ENCODE measurements at regions not wholly inside any gene's neighbourhood (a gene's known extent, or its start where the extent isn't known, plus 50 kb on each side); places are given as distances from the start of the nearest gene placed in this dataset.

- Histone ChIP-seq H3K4me1 (replicated peaks in 1 of 4; ENCODE audit: control insufficient read depth in 3 of 4, insufficient read depth in 4 of 4, low read length in 3 of 4) (peaks cover 0 to 2% (median 0%) of the 10 kb centered on the region in 4 experiments; a peak in 2 of 7 replicates), H3K27me3 (replicated peaks in 1 of 4; ENCODE audit: control insufficient read depth in 3 of 4, extremely low read depth in 1 of 4, insufficient read depth in 3 of 4, low read length in 3 of 4) (no peaks in the 10 kb centered on the region), H3K56ac (replicated peaks; ENCODE audit: insufficient read length, low read depth, low read length) (no peak overlapping the region), H4K91ac (replicated peaks; ENCODE audit: insufficient read length, low read length) (no peak overlapping the region), H4K5ac (ENCODE audit: insufficient read length, low read depth, low read length) (no peak overlapping the region), H3K14ac (ENCODE audit: insufficient read length) (no peak overlapping the region), H2AK5ac (ENCODE audit: low read depth, low read length) (no peak overlapping the region), H2AFZ (ENCODE audit: low read length) (0 out of 2 replicates have a peak overlapping the region, but pooled peaks have one; percentile 6), H3K4me3 (ENCODE audit: extremely low read depth in 1 of 4, insufficient read depth in 2 of 4, low read depth in 3 of 4, low read length in 4 of 4) (no peak overlapping the region), H4K20me1 (replicated peaks in 1 of 2; ENCODE audit: control insufficient read depth in 1 of 2, insufficient read depth in 2 of 2, low read length in 2 of 2) (no peaks in the 10 kb centered on the region), H3K23me2 (ENCODE audit: low read depth, low read length) (no peaks in the 10 kb centered on the region), H2BK5ac (ENCODE audit: low read depth, low read length) (no peak overlapping the region), H3K4ac (replicated peaks; ENCODE audit: insufficient read length, low read depth, low read length) (no peak overlapping the region), H4K8ac (ENCODE audit: extremely low read depth, insufficient read depth, low read length) (no peak overlapping the region), H2BK20ac (ENCODE audit: low read length) (no peak overlapping the region), H2BK120ac (replicated peaks; ENCODE audit: low read depth, low read length) (no peak overlapping the region), H3K9me3 (ENCODE audit: insufficient read depth in 2 of 2, low read depth in 1 of 2, low read length in 1 of 2) (peaks cover 0 to 2% of the 10 kb centered on the region in 2 experiments; a peak in 1 of 4 replicates), H2BK15ac (ENCODE audit: low read length) (no peak overlapping the region), H3K4me2 (ENCODE audit: insufficient read depth in 1 of 2, low read depth in 2 of 2, low read length in 2 of 2) (peak overlapping the region in 1 of 2 experiments; percentile 10; a peak in 1 of 4 replicates), H3K18ac (ENCODE audit: extremely low read depth, low read length) (no peak overlapping the region), H3K23ac (ENCODE audit: insufficient read length) (no peak overlapping the region), H2BK12ac (ENCODE audit: low read depth, low read length) (no peak overlapping the region), H3K36me3 (ENCODE audit: control insufficient read depth in 2 of 4, insufficient read depth in 4 of 4, low read length in 3 of 4) (no peaks in the 10 kb centered on the region), H3K9ac (replicated peaks in 1 of 4; ENCODE audit: extremely low read depth in 1 of 4, low read depth in 3 of 4, low read length in 3 of 4) (no peak overlapping the region), H3K79me2 (ENCODE audit: control insufficient read depth in 1 of 2, insufficient read depth in 2 of 2, low read length in 2 of 2) (no peaks in the 10 kb centered on the region), H3K27ac (ENCODE audit: low read depth, low read length) (no peak overlapping the region), H3K79me1 (ENCODE audit: low read depth, low read length) (no peaks in the 10 kb centered on the region)
- FAIRE-seq (peak; percentile 70), DNase-seq (ENCODE audit: low read depth in 1 of 2, low spot score in 2 of 2) (no peak)
- 25% methylated on average over 8 of the region's 8 CpGs; no CpG with 5 or more reads in 1 of the 2 experiments for WGBS, 2 experiments (ENCODE audit: extremely low coverage in 1 of 2, insufficient coverage in 1 of 2, insufficient read length in 1 of 2, insufficient replicate concordance in 2 of 2, low coverage in 1 of 2, low lambda C conversion rate in 2 of 2, missing lambda C conversion rate in 1 of 2)
- ChIA-PET CTCF (ENCODE audit: partially characterized antibody) (interaction anchor here (1.3 kb wide), 1 partner anchor 47 kb away, joined by 3 read pairs; no protein-coding TSS in a partner anchor), POLR2A (ENCODE audit: partially characterized antibody) (no interaction called here)
- TF ChIP-seq NANOG (IDR thresholded peaks at IDR 0.05; ENCODE audit: insufficient read depth, low read depth, low read length, poor library complexity, severe bottlenecking), result peak; percentile 69
- TF ChIP-seq, protein P1, sequence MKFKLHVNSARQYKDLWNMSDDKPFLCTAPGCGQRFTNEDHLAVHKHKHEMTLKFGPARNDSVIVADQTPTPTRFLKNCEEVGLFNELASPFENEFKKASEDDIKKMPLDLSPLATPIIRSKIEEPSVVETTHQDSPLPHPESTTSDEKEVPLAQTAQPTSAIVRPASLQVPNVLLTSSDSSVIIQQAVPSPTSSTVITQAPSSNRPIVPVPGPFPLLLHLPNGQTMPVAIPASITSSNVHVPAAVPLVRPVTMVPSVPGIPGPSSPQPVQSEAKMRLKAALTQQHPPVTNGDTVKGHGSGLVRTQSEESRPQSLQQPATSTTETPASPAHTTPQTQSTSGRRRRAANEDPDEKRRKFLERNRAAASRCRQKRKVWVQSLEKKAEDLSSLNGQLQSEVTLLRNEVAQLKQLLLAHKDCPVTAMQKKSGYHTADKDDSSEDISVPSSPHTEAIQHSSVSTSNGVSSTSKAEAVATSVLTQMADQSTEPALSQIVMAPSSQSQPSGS (IDR thresholded peaks at IDR 0.05; ENCODE audit: low read length), result no peak
- no peak for TF ChIP-seq SIX5 (IDR thresholded peaks at IDR 0.05; ENCODE audit: low read depth, low read length)
- TF ChIP-seq SP4 (IDR thresholded peaks at IDR 0.05; ENCODE audit: low read length), result no peak
- TF ChIP-seq SP2 (IDR thresholded peaks at IDR 0.05; ENCODE audit: low read length), result no peak
- TF ChIP-seq SIN3A (conservative IDR thresholded peaks at IDR 0.05 in 1 of 2, IDR thresholded peaks at IDR 0.05 in 1 of 2; ENCODE audit: low read depth in 1 of 2, low read length in 2 of 2), result no peak
- TF ChIP-seq HDAC2 (IDR thresholded peaks at IDR 0.05; ENCODE audit: borderline replicate concordance in 1 of 2, low read depth in 2 of 2, low read length in 2 of 2), result 0 out of 4 replicates have a peak, but pooled peaks of 1 of the 2 experiments have one; percentile 43
- TF ChIP-seq EZH2 (IDR thresholded peaks at IDR 0.05; ENCODE audit: low read depth, low read length, severe bottlenecking), result no peak
Observed at GRCh38 chr5:51156838-51157237, 226.4 kb upstream of the ISL1 start.

Data from H1 (cell line).